ENCODE measurements at regions not wholly inside any gene's neighbourhood (a gene's known extent, or its start where the extent isn't known, plus 50 kb on each side); places are given as distances from the start of the nearest gene placed in this dataset.

GRCh38 chr10:128932071-128932820 lies 534.8 kb upstream of the MGMT start:
- TF ChIP-seq ZNF749 (CRISPR knock-in tag; IDR thresholded peaks at IDR 0.05; ENCODE audit: borderline replicate concordance) (no peak), ZFAT (CRISPR knock-in tag; conservative IDR thresholded peaks at IDR 0.05) (no peak), HIVEP1 (CRISPR knock-in tag; IDR thresholded peaks at IDR 0.05) (no peak), ZNF7 (CRISPR knock-in tag; IDR thresholded peaks at IDR 0.05) (no peak), SAP130 (CRISPR knock-in tag; IDR thresholded peaks at IDR 0.05; ENCODE audit: low read depth) (no peak), SALL1 (CRISPR knock-in tag; IDR thresholded peaks at IDR 0.05) (no peak), KMT2B (CRISPR knock-in tag; IDR thresholded peaks at IDR 0.05) (no peak), PHF21A (CRISPR knock-in tag; IDR thresholded peaks at IDR 0.05) (no peak), ZFP62 (CRISPR knock-in tag; IDR thresholded peaks at IDR 0.05) (no peak), HOXA5 (CRISPR knock-in tag; IDR thresholded peaks at IDR 0.05) (no peak), ZNF468 (CRISPR knock-in tag; IDR thresholded peaks at IDR 0.05) (no peak), TAF1 (CRISPR knock-in tag; IDR thresholded peaks at IDR 0.05) (no peak), ZNF709 (CRISPR knock-in tag; IDR thresholded peaks at IDR 0.05) (no peak), ZNF781 (CRISPR knock-in tag; IDR thresholded peaks at IDR 0.05; ENCODE audit: borderline replicate concordance, not compliant biosample characterization) (no peak), FOXO1 (CRISPR knock-in tag; IDR thresholded peaks at IDR 0.05) (no peak)
- TF ChIP-seq, protein P1, sequence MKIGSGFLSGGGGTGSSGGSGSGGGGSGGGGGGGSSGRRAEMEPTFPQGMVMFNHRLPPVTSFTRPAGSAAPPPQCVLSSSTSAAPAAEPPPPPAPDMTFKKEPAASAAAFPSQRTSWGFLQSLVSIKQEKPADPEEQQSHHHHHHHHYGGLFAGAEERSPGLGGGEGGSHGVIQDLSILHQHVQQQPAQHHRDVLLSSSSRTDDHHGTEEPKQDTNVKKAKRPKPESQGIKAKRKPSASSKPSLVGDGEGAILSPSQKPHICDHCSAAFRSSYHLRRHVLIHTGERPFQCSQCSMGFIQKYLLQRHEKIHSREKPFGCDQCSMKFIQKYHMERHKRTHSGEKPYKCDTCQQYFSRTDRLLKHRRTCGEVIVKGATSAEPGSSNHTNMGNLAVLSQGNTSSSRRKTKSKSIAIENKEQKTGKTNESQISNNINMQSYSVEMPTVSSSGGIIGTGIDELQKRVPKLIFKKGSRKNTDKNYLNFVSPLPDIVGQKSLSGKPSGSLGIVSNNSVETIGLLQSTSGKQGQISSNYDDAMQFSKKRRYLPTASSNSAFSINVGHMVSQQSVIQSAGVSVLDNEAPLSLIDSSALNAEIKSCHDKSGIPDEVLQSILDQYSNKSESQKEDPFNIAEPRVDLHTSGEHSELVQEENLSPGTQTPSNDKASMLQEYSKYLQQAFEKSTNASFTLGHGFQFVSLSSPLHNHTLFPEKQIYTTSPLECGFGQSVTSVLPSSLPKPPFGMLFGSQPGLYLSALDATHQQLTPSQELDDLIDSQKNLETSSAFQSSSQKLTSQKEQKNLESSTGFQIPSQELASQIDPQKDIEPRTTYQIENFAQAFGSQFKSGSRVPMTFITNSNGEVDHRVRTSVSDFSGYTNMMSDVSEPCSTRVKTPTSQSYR (CRISPR knock-in tag; IDR thresholded peaks at IDR 0.05; ENCODE audit: borderline replicate concordance), result no peak
- no peaks in the 10 kb centered on the region for H3K9me3 ChIP-seq (ENCODE audit: low read length)
- no peaks in the 10 kb centered on the region for H4K20me1 ChIP-seq (ENCODE audit: insufficient read depth, low read length)
- no peaks in the 10 kb centered on the region for H3K36me3 ChIP-seq (replicated peaks in 1 of 2; ENCODE audit: control insufficient read depth in 1 of 2, insufficient read depth in 2 of 2, low read length in 2 of 2)
- H3K4me1 ChIP-seq (ENCODE audit: insufficient read depth, low read length), result no peaks in the 10 kb centered on the region
- ChIA-PET CTCF (ENCODE audit: low intra/inter-chr PET ratio, low total read pairs) (no interaction called here), POLR2A (no interaction called here)
- no peak overlapping the region for H3K4me3 ChIP-seq (replicated peaks in 1 of 3; ENCODE audit: insufficient read depth in 1 of 3, low read depth in 2 of 3, low read length in 3 of 3)
- intact Hi-C loops (cut with micrococcal nuclease; ENCODE audit: unreplicated experiment) (no loop called here), in situ Hi-C loops (cut with HindIII; ENCODE audit: extremely low pct_ligation_motif_present, low pct_unique_long_range_greater_than_20kb) (no loop called here)
- ATAC-seq, result no peak
- H3K27me3 ChIP-seq (ENCODE audit: control insufficient read depth in 1 of 2, insufficient read depth in 2 of 2, low read length in 2 of 2), result peaks cover 0 to 38% of the 10 kb centered on the region in 2 experiments; a peak in 1 of 5 replicates
- WGBS (ENCODE audit: low lambda C conversion rate), result 29% methylated on average over 10 of the region's 19 CpGs
- no peak overlapping the region for H3K4me2 ChIP-seq (ENCODE audit: low read depth, low read length)
- no peak for FAIRE-seq
- no peak overlapping the region for H3K27ac ChIP-seq (ENCODE audit: extremely low read length, insufficient read depth, low read length)
- H3K9ac ChIP-seq (ENCODE audit: insufficient read depth, low read depth, low read length), result no peak overlapping the region
- BruUV-seq (replicated peaks), result no TSS peak
- no peak overlapping the region for H2AFZ ChIP-seq (ENCODE audit: low read length)
- no peak for DNase-seq (ENCODE audit: low spot score)
- no peaks in the 10 kb centered on the region for H3K79me2 ChIP-seq (ENCODE audit: insufficient read depth, low read length)

Data from HepG2 (cell line).